HEK293 (cell line): ENCODE measurements at regions not wholly inside any gene's neighbourhood (a gene's known extent, or its start where the extent isn't known, plus 50 kb on each side); places are given as distances from the start of the nearest gene placed in this dataset.

Experiments used
- CTCF ChIP-seq: fragments of 450-650 bp; formaldehyde crosslinking; IDR thresholded peaks from 2 replicates; pipeline ENCODE4 v1.5.1; 2016; ENCODE audit warnings: missing biosample characterization, missing genetic modification characterization
- KLF17 ChIP-seq: fragments of 450-650 bp; formaldehyde crosslinking; IDR thresholded peaks from 2 replicates; pipeline ENCODE4 v1.5.1; 2016; ENCODE audit warnings: missing biosample characterization, missing genetic modification characterization
- MEIS1 ChIP-seq: sonication (generic); formaldehyde crosslinking; IDR thresholded peaks from 2 replicates; pipeline ENCODE4 v1.8.1; 2022; ENCODE audit warnings: missing genetic modification reagents, mild to moderate bottlenecking, borderline replicate concordance
- REST ChIP-seq: fragments of 450-650 bp; formaldehyde crosslinking; IDR thresholded peaks from 2 replicates; pipeline ENCODE4 v1.5.1; 2016; ENCODE audit warnings: missing biosample characterization, missing genetic modification characterization
- ZNF121 ChIP-seq: fragments of 450-650 bp; formaldehyde crosslinking; IDR thresholded peaks from 2 replicates; pipeline ENCODE4 v1.5.1; 2016; ENCODE audit warnings: missing biosample characterization, missing genetic modification characterization
- ZNF157 ChIP-seq: fragments of 450-650 bp; formaldehyde crosslinking; IDR thresholded peaks from 2 replicates; pipeline ENCODE4 v1.5.1; 2016; ENCODE audit warnings: missing biosample characterization, missing genetic modification characterization
- ZNF16 ChIP-seq: fragments of 450-650 bp; formaldehyde crosslinking; IDR thresholded peaks from 2 replicates; pipeline ENCODE4 v1.5.1; 2016; ENCODE audit warnings: low read depth, missing biosample characterization, missing genetic modification characterization
- ZNF398 ChIP-seq: fragments of 450-650 bp; formaldehyde crosslinking; IDR thresholded peaks from 2 replicates; pipeline ENCODE4 v1.5.1; 2017; ENCODE audit warnings: missing biosample characterization, missing genetic modification characterization
- ZNF654 ChIP-seq: fragments of 450-650 bp; formaldehyde crosslinking; IDR thresholded peaks from 2 replicates; pipeline ENCODE4 v1.5.1; 2016; ENCODE audit warnings: low read depth, missing biosample characterization, missing genetic modification characterization
- ZNF670 ChIP-seq: fragments of 450-650 bp; formaldehyde crosslinking; IDR thresholded peaks from 2 replicates; pipeline ENCODE4 v1.5.1; 2016; ENCODE audit warnings: missing biosample characterization, missing genetic modification characterization, low read depth
- ZNF792 ChIP-seq: fragments of 450-650 bp; formaldehyde crosslinking; IDR thresholded peaks from 2 replicates; pipeline ENCODE4 v1.5.1; 2016; ENCODE audit warnings: missing biosample characterization, missing genetic modification characterization

GRCh38 chr4:16995451-16995850 lies 97.0 kb upstream of the LDB2 start:
- TF ChIP-seq ZNF157 (tag by site-specific recombination) (no peak), ZNF670 (tag by site-specific recombination) (no peak), ZNF398 (tag by site-specific recombination) (no peak), CTCF (tag by site-specific recombination) (no peak), ZNF121 (tag by site-specific recombination) (no peak), MEIS1 (CRISPR knock-in tag) (no peak), KLF17 (no peak), ZNF654 (tag by site-specific recombination) (no peak), REST (tag by site-specific recombination) (no peak), ZNF16 (tag by site-specific recombination) (no peak), ZNF792 (tag by site-specific recombination) (no peak)
